Germinal center (tissue), 1 donor: ENCODE measurements at regions not wholly inside any gene's neighbourhood (a gene's known extent, or its start where the extent isn't known, plus 50 kb on each side); places are given as distances from the start of the nearest gene placed in this dataset.
"Not testable (repeated sequence)": the region's sequence is repeated elsewhere in the genome, so short reads cannot be mapped to it uniquely, and the experiment has no call there.

Experiments used
- DNase-seq: peaks from one replicate; pipeline ENCODE4 v3.0.0; 2012; ENCODE audit warnings: mixed read lengths, low spot score

DNA sequence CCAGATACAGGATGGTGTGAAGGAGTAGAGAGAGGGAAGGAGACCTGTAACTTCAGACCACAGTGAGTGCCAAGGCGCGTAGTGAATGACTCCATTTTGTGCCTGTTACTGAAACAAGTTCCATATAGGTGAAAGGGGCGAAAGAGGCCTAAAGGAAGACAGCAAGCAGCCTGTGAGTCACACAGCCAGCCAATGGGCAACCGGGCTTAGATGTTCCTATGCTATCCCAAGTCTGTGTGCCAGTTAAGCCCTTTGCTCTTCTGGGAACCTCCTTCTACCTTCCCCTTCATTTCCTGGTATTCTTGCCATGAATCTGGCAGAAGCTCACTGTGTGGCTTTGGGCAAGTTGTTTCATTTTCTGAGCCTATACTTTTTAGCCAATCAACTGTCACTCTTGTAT, 161.8 kb upstream of the LDB2 start:
- no peak for DNase-seq

DNA sequence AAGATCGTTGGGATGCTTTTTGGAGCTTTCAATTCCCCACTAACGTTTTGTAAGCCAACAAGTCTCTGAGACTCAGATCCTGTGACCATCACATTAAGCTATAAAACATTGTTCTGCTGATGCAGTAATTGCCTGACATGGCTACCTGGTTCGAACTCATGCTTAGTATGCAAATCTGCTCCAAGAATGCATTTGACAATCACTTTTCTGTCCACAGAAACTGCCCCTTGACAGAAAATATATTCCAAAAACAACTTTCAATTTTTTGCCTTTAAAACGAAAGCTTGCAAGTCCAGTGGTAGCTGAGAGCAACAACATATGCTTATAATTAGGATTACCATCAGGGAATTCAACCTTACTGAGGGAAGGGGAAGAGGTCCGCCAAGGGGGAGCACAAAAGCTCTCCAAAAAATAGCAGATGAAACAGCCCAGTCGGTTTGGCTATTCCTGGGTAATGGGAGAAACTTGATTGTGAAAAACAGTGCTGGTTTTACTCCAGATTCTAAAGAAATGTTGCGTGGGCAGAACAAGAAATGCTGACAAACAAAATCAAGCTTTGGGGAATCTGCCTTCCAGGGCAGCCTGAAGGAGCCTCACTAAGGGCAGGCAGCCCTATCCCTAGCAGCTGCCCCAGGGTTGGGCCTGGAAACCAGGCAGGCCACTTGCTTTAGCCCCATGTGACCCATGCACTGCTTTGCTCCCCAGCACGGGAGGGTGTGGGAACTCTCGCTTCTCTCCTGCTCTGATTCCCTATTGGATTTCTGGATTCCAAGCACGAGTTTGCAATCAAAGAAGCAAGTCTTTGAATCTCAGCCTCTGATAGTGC, 160.7 kb upstream of the LDB2 start:
- no peak for DNase-seq

DNA sequence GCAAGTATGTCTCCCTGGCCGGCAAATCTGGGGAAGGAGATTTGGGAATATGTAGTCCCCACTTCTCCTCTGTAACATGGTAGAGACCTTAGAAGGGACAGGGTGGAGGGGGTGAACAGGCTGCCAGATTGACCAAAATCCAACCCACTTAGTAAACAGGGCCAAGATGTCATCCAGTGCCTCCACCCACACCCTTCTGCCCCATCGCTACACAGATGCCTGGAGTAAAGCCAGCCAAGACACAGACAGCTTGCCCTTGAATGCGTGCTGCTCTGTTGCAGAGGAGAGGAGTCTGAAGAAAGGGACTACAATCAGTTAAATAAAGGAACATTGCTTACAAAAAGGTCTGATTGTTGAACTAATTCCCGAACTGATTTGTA, 160.1 kb upstream of the LDB2 start:
- DNase-seq = no peak

DNA sequence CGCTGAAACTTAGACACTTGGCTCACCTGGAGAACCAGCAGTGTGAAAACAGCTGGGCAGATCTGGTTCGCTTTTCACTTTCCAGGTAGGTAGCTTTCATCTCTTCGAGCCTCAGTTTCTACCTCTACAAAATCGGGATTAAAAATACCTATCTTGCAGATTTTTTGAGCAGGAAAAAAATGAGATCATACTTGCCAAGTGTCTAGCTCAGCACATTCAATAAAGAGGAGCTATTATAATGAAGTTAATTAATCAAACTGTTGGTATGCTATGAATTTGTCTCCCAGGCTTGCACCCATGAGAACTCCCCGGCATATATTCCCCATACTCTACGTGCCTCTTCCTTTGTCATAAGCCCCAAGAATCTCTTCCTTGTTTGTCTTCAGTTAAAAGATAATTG, 158.6 kb upstream of the LDB2 start:
- DNase-seq = no peak

DNA sequence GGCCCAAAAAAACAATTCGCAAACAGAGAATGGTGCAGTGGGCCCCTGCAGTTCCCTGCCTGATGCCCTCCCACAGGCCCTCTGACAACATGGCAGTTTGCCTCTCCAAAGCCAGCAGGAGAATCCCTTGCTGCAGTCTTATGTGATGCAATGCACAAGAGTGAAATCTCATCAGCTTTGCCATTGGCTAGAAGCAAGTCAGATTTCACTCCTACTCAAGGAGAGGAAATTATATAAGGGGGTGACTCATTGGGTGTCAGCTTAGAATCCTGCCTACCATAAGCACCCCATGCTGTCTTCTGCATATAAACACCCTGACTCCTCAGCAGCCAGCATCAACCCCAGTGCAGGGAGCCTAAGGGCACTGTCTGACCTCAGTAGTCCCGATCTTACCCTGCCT, 157.3 kb upstream of the LDB2 start:
- DNase-seq = no peak

DNA sequence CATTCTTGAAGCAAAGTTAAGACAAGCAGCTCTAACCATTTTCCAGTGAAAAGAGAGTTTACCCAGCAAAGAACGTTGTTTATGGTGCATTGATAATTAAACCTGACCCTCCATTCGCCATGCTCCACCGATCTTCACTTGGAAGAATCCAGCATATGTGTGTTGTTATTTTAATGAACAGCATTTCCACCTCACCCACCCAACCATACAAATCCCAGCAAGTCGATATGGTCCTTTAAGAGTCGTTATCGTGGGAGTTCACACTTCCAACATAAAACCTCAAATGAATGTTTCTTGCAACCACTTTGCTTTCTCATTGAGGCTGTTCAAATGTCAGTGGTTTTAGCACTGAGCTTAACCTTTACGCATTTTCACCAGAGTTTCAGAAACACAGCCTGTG, 147.4 kb upstream of the LDB2 start:
- no peak for DNase-seq

DNA sequence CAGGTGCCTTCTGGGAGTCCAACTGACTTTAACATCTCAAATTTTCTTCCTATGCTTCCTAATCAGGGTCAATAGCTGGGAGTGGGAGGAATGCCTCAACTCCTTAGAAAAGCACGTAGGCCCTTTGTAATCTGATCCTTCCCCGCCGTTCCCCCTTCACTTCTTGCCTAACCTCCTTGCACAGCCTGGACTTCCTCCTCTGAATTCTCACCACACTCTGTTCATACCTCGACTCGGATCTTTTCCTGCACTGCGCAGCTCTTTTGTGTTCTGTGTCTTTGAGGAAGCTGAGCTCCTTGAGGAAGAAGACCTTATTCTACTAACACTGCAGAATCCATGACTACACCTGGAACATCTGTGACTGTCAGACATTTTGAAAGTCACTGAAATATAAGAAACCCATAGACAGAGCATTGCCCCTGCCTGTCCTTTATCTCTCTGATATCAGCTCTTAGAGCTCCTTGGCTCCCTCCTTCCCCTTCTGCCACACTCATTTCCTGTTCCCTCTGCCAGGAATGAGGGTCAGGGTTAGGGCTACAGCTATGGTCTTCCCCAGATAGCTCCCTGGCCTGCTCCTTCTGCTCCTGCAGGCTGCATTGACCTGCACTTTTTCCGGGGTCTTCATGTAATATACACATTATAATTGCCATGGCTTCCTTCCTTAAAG, 140.2 kb upstream of the LDB2 start:
- DNase-seq = no peak

DNA sequence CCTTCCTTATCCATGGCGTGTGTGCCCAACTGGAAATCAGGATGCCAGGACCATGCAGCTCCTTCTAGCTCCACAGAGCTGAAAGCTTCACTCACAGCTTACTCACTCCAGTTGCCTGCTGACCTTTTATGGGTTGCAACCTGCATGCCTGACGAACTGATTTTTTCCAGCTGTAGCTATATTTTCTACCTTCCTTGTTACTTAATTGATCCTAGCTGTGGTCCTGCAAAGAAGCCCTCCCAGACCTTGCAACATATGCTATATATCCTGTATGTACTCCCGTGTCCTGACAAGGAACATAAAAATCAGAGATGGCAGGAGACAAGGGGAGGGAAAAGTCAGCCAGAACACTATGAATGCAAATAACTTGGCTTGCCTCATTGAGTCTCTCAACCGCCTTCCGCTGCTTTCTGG, 135.3 kb upstream of the LDB2 start:
- DNase-seq = no peak

DNA sequence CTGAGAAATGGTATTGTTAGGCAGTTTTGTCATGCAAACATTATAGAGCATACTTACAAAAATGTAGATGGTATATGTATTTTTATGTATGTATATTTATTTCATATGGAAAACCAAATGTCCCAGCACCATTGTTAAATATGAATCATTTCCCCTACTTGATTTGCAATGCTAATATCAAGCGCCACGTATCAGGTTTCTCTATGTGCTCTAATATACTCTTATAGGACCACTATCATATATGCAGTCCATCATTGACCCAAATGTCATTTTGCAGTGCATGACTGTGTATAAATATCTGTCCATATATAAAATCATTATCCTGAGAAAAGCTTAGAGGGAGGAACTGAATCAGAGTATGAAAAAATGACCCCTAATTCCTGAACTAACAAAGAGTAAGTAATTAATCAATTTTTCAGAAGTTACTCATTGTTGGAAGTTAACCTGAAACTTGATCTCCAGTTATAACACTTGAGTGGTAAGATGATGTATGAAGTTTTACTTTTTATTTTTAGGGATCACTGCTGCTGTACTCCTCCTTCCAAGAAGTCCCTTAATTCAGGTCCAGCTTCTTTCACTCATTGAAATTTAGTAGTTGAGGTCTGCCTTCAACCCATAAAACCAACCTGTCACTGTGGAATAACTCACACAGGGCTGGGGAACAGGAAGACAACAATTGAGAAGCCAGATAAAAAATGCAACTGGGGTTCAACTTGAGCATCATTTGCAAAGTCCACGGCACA, 134.8 kb upstream of the LDB2 start:
- no peak for DNase-seq

DNA sequence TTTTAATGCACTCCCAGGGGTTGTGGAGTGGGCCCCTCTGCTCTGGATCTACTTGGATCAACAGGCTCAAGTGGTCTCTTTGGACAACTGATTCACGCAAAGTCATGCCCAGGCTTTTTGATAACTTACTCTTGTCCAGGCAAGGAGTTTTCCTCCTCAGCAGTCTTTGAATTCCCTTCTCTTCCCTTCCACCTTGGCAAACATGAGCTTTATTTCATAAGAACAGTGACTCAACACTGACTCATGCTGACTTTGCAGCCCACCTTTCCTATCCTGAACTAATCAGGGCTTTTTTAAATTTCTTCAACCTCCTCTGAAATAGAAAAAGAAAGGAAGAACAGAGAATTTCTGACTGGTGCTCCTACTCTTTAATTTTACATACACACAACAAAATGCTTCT, 132.1 kb upstream of the LDB2 start:
- DNase-seq = no peak

DNA sequence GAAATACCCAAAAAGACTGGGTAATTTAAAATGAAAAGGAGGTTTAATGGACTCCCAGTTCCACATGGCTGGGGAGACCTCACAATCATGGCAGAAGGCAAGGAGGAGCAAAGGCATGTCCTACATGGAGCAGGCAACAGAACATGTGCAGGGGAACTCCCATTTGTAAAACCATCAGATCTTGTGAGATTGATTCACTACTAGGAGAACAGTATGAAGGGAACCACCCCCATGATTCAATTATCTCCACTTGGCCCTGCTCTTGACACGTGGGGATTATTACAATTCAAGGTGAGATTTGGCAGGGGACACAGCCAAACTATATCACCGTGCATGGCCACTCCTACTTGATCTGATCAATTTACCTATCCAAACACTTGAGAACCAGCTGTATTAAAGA, 131.5 kb upstream of the LDB2 start:
- DNase-seq = no peak

DNA sequence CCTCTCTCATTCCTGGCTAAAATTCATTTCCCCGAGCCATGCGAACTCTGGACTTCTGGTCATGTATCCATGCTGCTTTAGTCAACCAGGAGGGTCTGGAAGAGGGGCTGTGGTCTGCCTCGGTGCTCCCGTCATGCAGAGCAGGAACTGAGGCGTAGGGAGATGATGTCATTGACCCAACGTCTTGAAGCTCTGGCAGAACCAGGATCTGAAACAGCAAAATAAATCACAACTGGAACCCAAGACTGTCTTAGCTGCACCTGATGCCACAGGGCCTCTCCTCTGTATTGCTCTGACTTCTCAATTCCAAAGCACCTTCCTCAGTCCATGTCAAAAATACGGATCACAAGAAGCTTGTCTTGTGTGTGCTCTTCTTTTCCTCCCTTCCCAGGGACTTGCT, 131.0 kb upstream of the LDB2 start:
- no peak for DNase-seq

DNA sequence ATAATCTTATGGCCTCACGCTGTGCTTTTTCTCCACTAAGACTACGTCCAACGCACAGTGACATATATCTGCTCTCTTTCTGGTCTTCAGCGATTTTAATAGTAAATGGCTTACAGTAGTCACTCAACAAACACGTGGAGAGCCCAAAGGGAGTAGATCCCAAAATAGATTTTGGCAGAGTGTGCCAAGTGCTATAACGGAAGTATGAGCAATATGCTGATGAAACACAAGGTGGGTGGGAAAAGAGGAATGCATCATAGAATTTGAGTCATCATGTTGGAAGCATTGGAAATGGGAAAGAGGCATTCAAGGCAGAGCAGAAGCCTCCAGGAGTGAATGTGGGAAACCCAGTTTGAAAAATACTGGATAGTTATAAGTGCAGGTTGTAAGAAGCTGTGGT, 129.1 kb upstream of the LDB2 start:
- no peak for DNase-seq

DNA sequence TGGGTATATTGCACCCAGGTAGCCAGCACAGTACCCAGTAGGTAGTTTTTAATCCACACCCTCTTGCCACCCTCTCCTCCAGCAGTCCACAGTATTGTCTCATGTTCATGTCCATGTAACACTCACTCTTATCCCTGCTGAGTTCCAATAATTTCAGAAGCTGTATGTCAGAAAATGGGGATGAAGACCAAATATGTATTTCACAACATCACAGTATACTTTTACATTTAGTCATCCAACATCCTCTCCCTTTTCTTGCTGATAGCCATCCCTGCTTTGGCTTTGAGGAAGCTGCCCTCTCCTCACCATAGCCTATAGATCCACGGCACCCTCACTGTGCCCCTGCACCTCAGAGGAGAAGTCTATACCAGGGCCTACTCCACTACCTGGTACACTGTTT, 126.0 kb upstream of the LDB2 start:
- DNase-seq = no peak

DNA sequence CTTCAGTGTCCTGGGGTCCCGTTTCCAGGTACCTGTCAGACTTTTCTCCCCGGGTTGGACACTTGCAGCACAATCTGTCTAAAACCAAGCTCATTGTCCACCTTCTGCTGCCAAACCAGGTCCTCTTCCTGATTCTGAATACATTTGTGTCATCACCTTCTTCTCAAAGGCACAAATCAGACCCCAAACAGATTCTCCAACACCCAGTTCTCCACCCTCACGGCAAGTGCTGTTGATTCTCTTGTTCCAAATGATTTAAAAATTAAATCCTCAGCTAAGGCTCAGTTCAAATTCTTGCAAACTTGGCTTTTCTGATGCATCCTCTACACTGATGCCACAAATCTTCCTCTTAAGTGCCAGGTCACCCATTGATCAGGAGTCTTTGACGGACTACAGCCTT, 122.5 kb upstream of the LDB2 start:
- DNase-seq = no peak

DNA sequence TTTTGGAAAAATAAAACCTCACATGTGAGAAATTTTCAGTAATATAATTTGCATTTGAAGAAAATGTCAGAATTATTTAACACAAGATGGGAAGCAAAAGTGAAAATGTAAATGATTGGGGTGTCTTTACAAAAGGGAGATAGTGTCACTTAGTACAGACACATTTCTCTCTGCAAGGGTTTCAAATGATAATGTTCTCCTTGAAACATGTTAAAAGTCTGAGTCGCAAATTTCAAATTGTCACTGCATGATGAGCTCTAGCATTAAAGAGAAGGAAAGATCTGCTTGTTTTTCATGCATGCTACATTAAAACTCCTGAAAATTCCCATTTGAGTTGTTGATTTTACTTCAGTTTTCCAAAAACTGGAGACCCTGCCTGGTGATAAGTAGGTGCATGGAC, 122.0 kb upstream of the LDB2 start:
- no peak for DNase-seq

DNA sequence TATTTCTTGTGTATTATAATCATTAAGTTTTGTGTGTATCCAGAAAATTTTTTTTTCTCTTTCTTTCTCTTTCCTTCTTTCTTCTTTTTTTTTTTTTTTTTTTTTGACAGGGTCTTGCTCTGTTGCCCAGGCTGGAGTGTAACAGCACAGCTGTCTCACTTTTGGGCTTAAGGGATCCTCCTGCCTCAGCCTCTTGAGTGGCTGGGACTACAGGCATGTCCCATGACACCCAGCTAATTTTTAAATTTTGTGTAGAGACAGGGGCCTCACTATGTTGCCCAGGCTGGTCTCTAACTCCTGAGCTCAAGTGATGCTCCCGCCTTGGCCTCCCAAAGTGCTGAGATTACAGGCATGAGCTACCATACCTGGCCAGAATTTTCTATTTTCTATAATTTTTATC, 120.2 kb upstream of the LDB2 start:
- not testable (repeated sequence) for DNase-seq

DNA sequence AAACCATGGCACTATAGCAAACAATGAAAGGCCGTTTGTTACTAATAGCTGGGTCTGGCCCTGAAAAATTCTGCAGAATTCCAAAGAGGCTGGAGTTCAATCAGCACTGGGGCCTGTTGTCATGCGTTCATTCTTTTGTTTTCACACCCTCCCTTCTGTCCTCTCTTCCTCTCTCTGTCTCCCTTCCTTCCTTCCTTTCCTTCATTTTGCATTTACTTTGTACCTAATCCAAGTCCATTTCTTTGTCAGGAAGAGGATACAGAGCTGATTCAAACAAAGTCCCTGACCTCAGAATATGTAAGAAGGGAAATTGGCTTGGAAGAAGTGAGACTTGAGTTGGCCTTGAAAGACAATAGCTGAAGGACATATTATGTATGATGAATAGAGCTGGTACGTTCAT, 119.6 kb upstream of the LDB2 start:
- no peak for DNase-seq

DNA sequence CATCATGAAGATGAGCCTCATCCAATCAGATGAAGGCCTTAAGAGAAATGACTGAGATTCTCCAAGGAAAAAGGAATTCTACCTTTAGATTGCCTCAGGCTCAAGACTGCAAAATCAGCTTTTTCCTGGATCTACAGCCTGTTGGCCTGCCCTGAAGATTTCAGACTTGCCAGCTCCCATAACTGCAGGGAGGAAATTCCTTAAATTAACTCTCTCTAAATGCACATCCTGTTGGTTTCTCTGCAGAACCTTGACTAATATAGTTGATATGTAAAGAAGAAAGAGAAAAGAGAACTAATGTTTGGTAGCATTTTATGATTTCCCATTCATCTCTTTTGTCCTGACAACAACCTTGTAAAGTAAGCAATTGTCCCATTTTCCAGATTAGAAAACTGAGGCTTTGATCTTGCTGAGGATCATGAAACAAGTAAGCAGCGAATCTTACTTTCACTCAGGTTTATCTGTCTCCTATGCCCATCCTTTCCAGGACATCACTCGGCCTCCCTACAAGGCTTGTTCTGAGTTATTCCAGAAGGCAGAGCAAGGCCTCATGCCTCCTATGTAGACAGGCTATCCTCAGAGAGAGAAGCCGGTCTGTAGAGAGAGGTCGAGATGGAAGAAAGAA, 115.0 kb upstream of the LDB2 start:
- DNase-seq = no peak

DNA sequence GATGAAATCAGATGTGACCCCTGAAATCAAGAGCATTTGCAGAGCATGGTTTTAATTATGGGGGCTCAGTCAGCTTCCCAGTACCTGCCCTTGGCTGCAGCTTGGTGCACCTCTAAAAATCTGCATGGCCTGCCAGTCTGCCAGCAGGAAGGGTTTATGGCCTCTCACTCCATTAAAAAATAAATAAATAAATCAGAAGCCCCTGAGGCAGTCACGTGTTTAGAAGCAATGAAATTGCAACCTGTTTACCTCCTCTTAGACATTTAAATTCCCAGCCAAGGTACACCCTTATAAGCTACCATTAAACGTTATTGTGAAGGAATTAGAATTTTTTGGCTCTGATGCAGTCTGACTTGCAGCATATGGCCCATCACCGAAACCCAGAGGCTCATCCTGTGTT, 114.0 kb upstream of the LDB2 start:
- no peak for DNase-seq

DNA sequence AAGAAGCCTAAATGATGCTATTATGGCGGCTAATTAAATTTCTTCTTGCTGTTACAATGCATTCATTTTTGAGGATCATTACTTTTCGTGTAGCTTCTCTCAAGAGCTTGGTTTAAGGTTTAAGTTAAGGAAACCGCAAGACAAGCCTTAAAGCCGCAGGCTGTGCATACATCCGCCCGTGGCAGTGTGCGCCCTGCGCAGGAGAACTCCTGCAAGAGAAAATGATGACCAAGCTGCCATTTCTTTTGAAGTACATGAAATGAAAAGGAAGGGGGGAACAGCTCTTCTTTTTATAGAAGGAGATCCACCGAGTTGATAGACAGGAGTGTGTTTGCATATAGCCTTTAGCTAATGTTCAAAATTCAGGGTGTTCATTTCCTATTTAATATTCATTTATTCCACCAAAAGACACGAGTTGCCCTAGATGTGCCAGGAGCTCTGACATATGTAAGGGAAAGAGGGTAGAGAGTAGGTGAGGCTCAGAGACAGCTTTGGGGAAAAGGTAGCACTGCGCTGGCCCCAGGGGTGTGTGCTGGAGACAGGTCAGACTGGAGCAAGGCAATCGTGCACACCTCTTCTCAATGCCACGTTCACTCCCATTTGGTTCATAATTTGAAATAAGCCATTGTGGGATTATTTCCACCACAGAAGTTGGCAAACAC, 112.1 kb upstream of the LDB2 start:
- no peak for DNase-seq

DNA sequence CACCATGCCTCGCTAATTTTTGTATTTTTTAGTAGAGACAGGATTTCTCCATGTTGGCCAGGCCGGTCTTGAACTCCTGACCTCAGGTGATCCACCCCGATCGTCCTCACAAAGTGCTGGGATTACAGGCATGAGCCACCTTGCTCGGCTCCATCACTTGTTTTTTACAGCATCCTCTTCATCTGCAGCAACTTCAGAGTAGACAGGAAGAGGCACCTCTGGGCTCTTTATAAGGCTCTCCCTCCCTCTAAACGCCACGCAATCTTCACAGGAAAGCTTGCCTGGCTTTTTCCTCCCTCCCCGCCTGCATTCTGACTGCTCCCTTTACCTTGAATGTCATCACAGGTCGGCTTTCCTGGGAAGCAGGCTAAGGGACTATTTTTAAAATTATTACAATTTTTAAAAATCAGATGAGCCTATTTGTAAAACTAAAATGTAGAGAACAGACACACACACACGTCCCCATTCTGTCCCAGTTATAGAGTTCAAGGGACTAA, 111.5 kb upstream of the LDB2 start:
- DNase-seq = no peak
